MM.1S (cell line): ENCODE measurements at regions not wholly inside any gene's neighbourhood (a gene's known extent, or its start where the extent isn't known, plus 50 kb on each side); places are given as distances from the start of the nearest gene placed in this dataset.

Source experiments
- DNase-seq: peaks from one replicate; pipeline ENCODE4 v3.0.0-alpha.2; 2015
- H2AFZ ChIP-seq: fragments of 300-600 bp; sonication (generic); 2 replicates; pipeline ENCODE4 v1.6.0; 2016; ENCODE audit warnings: antibody characterized with exemption, low read length
- H3F3A ChIP-seq: fragments of 300-600 bp; sonication (generic); 2 replicates; pipeline ENCODE4 v1.6.1; 2016; ENCODE audit warnings: mild to moderate bottlenecking, antibody characterized with exemption, low read length, moderate library complexity, mixed read lengths; ENCODE audit not compliant: insufficient read depth
- H3K27ac ChIP-seq: fragments of 300-600 bp; sonication (generic); 2 replicates; pipeline ENCODE4 v1.5.1; 2016; ENCODE audit warnings: mild to moderate bottlenecking, low read length
- H3K27me3 ChIP-seq: fragments of 300-600 bp; sonication (generic); replicated peaks from 2 replicates; pipeline ENCODE4 v1.6.0; 2016; ENCODE audit warnings: low read length; ENCODE audit not compliant: insufficient read depth
- H3K36me3 ChIP-seq: fragments of 300-600 bp; sonication (generic); replicated peaks from 2 replicates; pipeline ENCODE4 v1.6.1; 2016; ENCODE audit warnings: mild to moderate bottlenecking, low read length, mixed read lengths; ENCODE audit not compliant: insufficient read depth
- H3K4me1 ChIP-seq: fragments of 300-600 bp; sonication (generic); 2 replicates; pipeline ENCODE4 v1.6.1; 2016; ENCODE audit warnings: low read length, mixed read lengths
- H3K4me2 ChIP-seq: fragments of 300-600 bp; sonication (generic); 2 replicates; pipeline ENCODE4 v1.6.0; 2016; ENCODE audit warnings: low read depth, low read length
- H3K4me3 ChIP-seq: fragments of 300-600 bp; sonication (generic); 2 replicates; pipeline ENCODE4 v1.5.1; 2016; ENCODE audit warnings: low read length, mixed read lengths
- H3K79me2 ChIP-seq: fragments of 300-600 bp; sonication (generic); 2 replicates; pipeline ENCODE4 v1.6.1; 2016; ENCODE audit warnings: mixed run types, low read length, mixed read lengths
- H3K9ac ChIP-seq: fragments of 300-600 bp; sonication (generic); 2 replicates; pipeline ENCODE4 v1.6.1; 2016; ENCODE audit warnings: low read length, mixed read lengths
- H3K9me2 ChIP-seq: fragments of 300-600 bp; sonication (generic); replicated peaks from 2 replicates; pipeline ENCODE4 v1.6.1; 2016; ENCODE audit warnings: mild to moderate bottlenecking, low read length, mixed read lengths; ENCODE audit not compliant: insufficient read depth
- H3K9me3 ChIP-seq: fragments of 300-600 bp; sonication (generic); replicated peaks from 2 replicates; pipeline ENCODE4 v1.6.1; 2016; ENCODE audit warnings: mild to moderate bottlenecking, low read length, mixed read lengths; ENCODE audit not compliant: insufficient read depth
- H4K20me1 ChIP-seq: fragments of 300-600 bp; sonication (generic); 2 replicates; pipeline ENCODE4 v1.6.1; 2016; ENCODE audit warnings: mild to moderate bottlenecking, low read length, moderate library complexity, mixed read lengths; ENCODE audit not compliant: insufficient read depth
- CTCF ChIP-seq: fragments of 300-600 bp; sonication (generic); IDR thresholded peaks from 2 replicates; pipeline ENCODE4 v1.5.1; 2016; ENCODE audit warnings: antibody characterized with exemption, low read length, mixed read lengths
- EZH2 ChIP-seq: fragments of 300-600 bp; sonication (generic); optimal IDR thresholded peaks from 2 replicates; pipeline ENCODE3; 2017; ENCODE audit warnings: low read depth, mild to moderate bottlenecking, antibody characterized with exemption, low read length, mixed read lengths
- EZH2phosphoT487 ChIP-seq: fragments of 300-600 bp; sonication (generic); IDR thresholded peaks from 2 replicates; pipeline ENCODE4 v1.6.1; 2018; ENCODE audit warnings: antibody characterized with exemption, low read length

DNA sequence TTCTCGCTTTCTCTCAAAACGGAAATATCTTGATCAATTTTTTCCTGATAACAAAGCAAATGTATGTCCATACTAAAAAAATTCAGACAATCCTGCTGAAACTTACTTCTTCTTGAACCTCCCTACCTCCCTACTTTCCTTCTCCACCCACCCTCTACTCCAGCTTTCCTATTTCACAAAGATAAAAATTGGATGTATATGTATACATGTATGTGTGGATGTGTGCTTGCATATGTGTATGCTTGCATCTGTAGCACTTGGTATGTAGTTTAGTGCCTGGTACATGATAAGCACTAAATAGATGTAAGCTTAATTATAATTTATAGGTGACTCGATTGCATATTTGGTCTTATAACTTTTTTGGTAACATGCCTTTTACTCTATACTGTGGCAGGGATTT lies 167.5 kb upstream of the ITGA4 start:
- H4K20me1 ChIP-seq, result no peaks in the 10 kb centered on the region

GRCh38 chr2:181290182-181290581 lies 167.0 kb upstream of the ITGA4 start:
- Histone ChIP-seq H4K20me1 (no peaks in the 10 kb centered on the region), H3K9ac (no peak overlapping the region), H3K27ac (no peak overlapping the region), H2AFZ (no peak overlapping the region), H3K9me2 (no peaks in the 10 kb centered on the region), H3K27me3 (no peaks in the 10 kb centered on the region), H3K4me1 (no peaks in the 10 kb centered on the region), H3F3A (no peaks in the 10 kb centered on the region), H3K9me3 (no peaks in the 10 kb centered on the region), H3K36me3 (no peaks in the 10 kb centered on the region), H3K4me3 (no peak overlapping the region), H3K79me2 (no peaks in the 10 kb centered on the region), H3K4me2 (no peak overlapping the region)
- DNase-seq, result no peak
- TF ChIP-seq CTCF, result no peak
- TF ChIP-seq EZH2, result no peak
- TF ChIP-seq EZH2phosphoT487, result no peak

More for the DNA sequence above, 167.5 kb upstream of the ITGA4 start:
- H3K27ac ChIP-seq, result no peak overlapping the region
- H3K4me2 ChIP-seq, result no peak overlapping the region
- H3K9me3 ChIP-seq, result no peaks in the 10 kb centered on the region
- no peak overlapping the region for H3K4me3 ChIP-seq
- H3F3A ChIP-seq, result no peaks in the 10 kb centered on the region
- H3K36me3 ChIP-seq, result no peaks in the 10 kb centered on the region
- no peak overlapping the region for H2AFZ ChIP-seq
- no peaks in the 10 kb centered on the region for H3K4me1 ChIP-seq
- no peaks in the 10 kb centered on the region for H3K27me3 ChIP-seq
- no peak overlapping the region for H3K9ac ChIP-seq
- no peaks in the 10 kb centered on the region for H3K9me2 ChIP-seq
- no peak for DNase-seq
- TF ChIP-seq CTCF (no peak), EZH2phosphoT487 (no peak), EZH2 (no peak)
- H3K79me2 ChIP-seq, result no peaks in the 10 kb centered on the region

GRCh38 chr2:181294979-181295378 lies 162.2 kb upstream of the ITGA4 start:
- H3K4me1 ChIP-seq, result no peaks in the 10 kb centered on the region
- no peak overlapping the region for H3K27ac ChIP-seq
- no peak overlapping the region for H3K9ac ChIP-seq
- H3K79me2 ChIP-seq, result no peaks in the 10 kb centered on the region
- H4K20me1 ChIP-seq, result no peaks in the 10 kb centered on the region
- no peak for DNase-seq
- no peak overlapping the region for H3K4me2 ChIP-seq
- H3K27me3 ChIP-seq, result no peaks in the 10 kb centered on the region
- H3K9me2 ChIP-seq, result no peaks in the 10 kb centered on the region
- H2AFZ ChIP-seq, result no peak overlapping the region
- TF ChIP-seq EZH2 (no peak), CTCF (no peak), EZH2phosphoT487 (no peak)
- H3K9me3 ChIP-seq, result no peaks in the 10 kb centered on the region
- H3K4me3 ChIP-seq, result no peak overlapping the region
- no peaks in the 10 kb centered on the region for H3K36me3 ChIP-seq
- H3F3A ChIP-seq, result no peaks in the 10 kb centered on the region
